Liver (tissue), 8 donors: ENCODE measurements at regions not wholly inside any gene's neighbourhood (a gene's known extent, or its start where the extent isn't known, plus 50 kb on each side); places are given as distances from the start of the nearest gene placed in this dataset.

Source experiments
- DNase-seq: peaks from one replicate; pipeline ENCODE4 v3.0.0-alpha.2; 2017; ENCODE audit warnings: low spot score
- H3K27ac ChIP-seq, 2 donors: one replicate each; pipeline ENCODE4 v1.7.0; 2013; ENCODE audit warnings: inconsistent platforms in 2 of 2, low read length in 2 of 2, control low read depth in 1 of 2, low read depth in 1 of 2, mild to moderate bottlenecking in 1 of 2
- H3K27me3 ChIP-seq, 4 donors: one replicate each; pipeline versions ENCODE4 v1.6.1 to v1.7.0; 2013; ENCODE audit warnings: low read length in 3 of 4, inconsistent platforms in 1 of 4, mild to moderate bottlenecking in 1 of 4, moderate library complexity in 1 of 4; ENCODE audit not compliant: control insufficient read depth in 4 of 4, insufficient read depth in 4 of 4
- H3K36me3 ChIP-seq, 4 donors: one replicate each; pipeline versions ENCODE4 v1.6.1 to v1.7.0; 2013; ENCODE audit warnings: low read length in 3 of 4, mild to moderate bottlenecking in 3 of 4, low read depth in 1 of 4, moderate library complexity in 1 of 4; ENCODE audit not compliant: control insufficient read depth in 4 of 4, insufficient read depth in 3 of 4
- H3K4me1 ChIP-seq, 4 donors: one replicate each; pipeline versions ENCODE4 v1.6.1 to v1.7.0; 2013; ENCODE audit warnings: low read length in 3 of 4, mild to moderate bottlenecking in 3 of 4, moderate library complexity in 1 of 4; ENCODE audit not compliant: control insufficient read depth in 4 of 4, insufficient read depth in 4 of 4
- H3K4me3 ChIP-seq, 3 donors: one replicate each; pipeline versions ENCODE4 v1.6.1 to v1.7.0; 2013; ENCODE audit warnings: low read length in 3 of 3, control low read depth in 1 of 3, low read depth in 1 of 3, mild to moderate bottlenecking in 1 of 3
- H3K9ac ChIP-seq, 2 donors: one replicate each; pipeline ENCODE4 v1.7.0; 2013; ENCODE audit warnings: low read length in 2 of 2, mild to moderate bottlenecking in 2 of 2, moderate library complexity in 2 of 2, control low read depth in 1 of 2, low read depth in 1 of 2
- H3K9me3 ChIP-seq, 4 donors: one replicate each; pipeline versions ENCODE4 v1.6.1 to v1.7.0; 2013; ENCODE audit warnings: low read length in 3 of 4; ENCODE audit not compliant: control insufficient read depth in 4 of 4
- ATF3 ChIP-seq: IDR thresholded peaks from 2 replicates; pipeline ENCODE4 v1.6.1; 2016; ENCODE audit warnings: antibody characterized with exemption
- CTCF ChIP-seq: fragments of 150-350 bp; IDR thresholded peaks from 2 replicates; pipeline ENCODE4 v1.5.1; 2017; ENCODE audit warnings: improper control_type of control experiment, low read depth, low read length; ENCODE audit not compliant: missing input control
- EGR1 ChIP-seq, 2 donors: IDR thresholded peaks; 2 replicates each; pipeline ENCODE4 v1.6.1; 2016 to 2018; ENCODE audit warnings: antibody characterized with exemption in 2 of 2, low read depth in 2 of 2
- FOXA1 ChIP-seq: IDR thresholded peaks from 2 replicates; pipeline ENCODE4 v1.6.1; 2016; ENCODE audit warnings: antibody characterized with exemption
- FOXA2 ChIP-seq: IDR thresholded peaks from 2 replicates; pipeline ENCODE4 v1.6.1; 2016; ENCODE audit warnings: antibody characterized with exemption
- GABPA ChIP-seq, 2 donors: IDR thresholded peaks in 1 of 2; conservative IDR thresholded peaks in 1 of 2; 2 replicates each; pipeline ENCODE4 v1.6.1; 2016; ENCODE audit warnings: antibody characterized with exemption in 2 of 2, mild to moderate bottlenecking in 1 of 2, moderate library complexity in 1 of 2
- HNF4A ChIP-seq, 2 donors: conservative IDR thresholded peaks; 2 replicates each; pipeline ENCODE4 v1.6.1; 2016; ENCODE audit warnings: antibody characterized with exemption in 2 of 2, mild to moderate bottlenecking in 2 of 2
- HNF4G ChIP-seq: IDR thresholded peaks from 2 replicates; pipeline ENCODE4 v1.6.1; 2016; ENCODE audit warnings: antibody characterized with exemption
- JUND ChIP-seq, 2 donors: IDR thresholded peaks; 2 replicates each; pipeline ENCODE4 v1.6.1; 2016; ENCODE audit warnings: antibody characterized with exemption in 2 of 2
- MAX ChIP-seq: IDR thresholded peaks from 2 replicates; pipeline ENCODE4 v1.6.1; 2016; ENCODE audit warnings: antibody characterized with exemption
- NR2F2 ChIP-seq: IDR thresholded peaks from 2 replicates; pipeline ENCODE4 v1.6.1; 2016; ENCODE audit warnings: antibody characterized with exemption
- RAD21 ChIP-seq, 2 donors: IDR thresholded peaks; 2 replicates each; pipeline ENCODE4 v1.6.1; 2016; ENCODE audit warnings: antibody characterized with exemption in 2 of 2, mild to moderate bottlenecking in 2 of 2
- REST ChIP-seq: IDR thresholded peaks from 2 replicates; pipeline ENCODE4 v1.6.1; 2016; ENCODE audit warnings: antibody characterized with exemption, mild to moderate bottlenecking
- RXRA ChIP-seq, 2 donors: IDR thresholded peaks; 2 replicates each; pipeline ENCODE4 v1.6.1; 2017 to 2018; ENCODE audit warnings: antibody characterized with exemption in 2 of 2, mild to moderate bottlenecking in 1 of 2
- SP1 ChIP-seq: IDR thresholded peaks from 2 replicates; pipeline ENCODE4 v1.6.1; 2018; ENCODE audit warnings: antibody characterized with exemption, mild to moderate bottlenecking
- TAF1 ChIP-seq: conservative IDR thresholded peaks from 2 replicates; pipeline ENCODE4 v1.6.1; 2016; ENCODE audit warnings: antibody characterized with exemption, mild to moderate bottlenecking
- YY1 ChIP-seq: IDR thresholded peaks from 2 replicates; pipeline ENCODE4 v1.6.1; 2016; ENCODE audit warnings: antibody characterized with exemption, mild to moderate bottlenecking
- ZBTB33 ChIP-seq: IDR thresholded peaks from 2 replicates; pipeline ENCODE4 v1.6.1; 2016; ENCODE audit warnings: antibody characterized with exemption
- WGBS: extraction: QIAGEN DNeasy Blood & Tissue Kit; methylation state at CpG from one replicate; pipeline ENCODE4 v1.1.7; 2013; 5-methylcytosine and 5-hydroxymethylcytosine counted together
- donor health status: healthy.
- donor health status: healthy.
- donor health status: healthy.
- donor health status: healthy.
- donor health status: healthy.

GRCh38 chr3:139738697-139739096, 60.9 kb upstream of the NMNAT3 start (continued):
- TF ChIP-seq REST (no peak), EGR1 (IDR thresholded peaks at IDR 0.05; ENCODE audit: low read depth in 2 of 2) (no peak), RAD21 (IDR thresholded peaks at IDR 0.05) (no peak), HNF4G (no peak)

GRCh38 chr3:139737682-139738361, 60.0 kb upstream of the NMNAT3 start:
- H3K4me3 ChIP-seq: no peak overlapping the region
- no peak overlapping the region for H3K27ac ChIP-seq
- H3K9ac ChIP-seq: no peak overlapping the region
- no peak for DNase-seq
- H3K4me1 ChIP-seq: no peaks in the 10 kb centered on the region
- no peaks in the 10 kb centered on the region for H3K27me3 ChIP-seq
- H3K9me3 ChIP-seq: no peaks in the 10 kb centered on the region
- no peak for TF ChIP-seq HNF4A (conservative IDR thresholded peaks at IDR 0.05)
- TF ChIP-seq SP1: no peak
- no peak for TF ChIP-seq RAD21 (IDR thresholded peaks at IDR 0.05)
- TF ChIP-seq RXRA (IDR thresholded peaks at IDR 0.05): no peak
- no peak for TF ChIP-seq GABPA (IDR thresholded peaks at IDR 0.05 in 1 of 2, conservative IDR thresholded peaks at IDR 0.05 in 1 of 2)
- TF ChIP-seq ZBTB33: no peak
- TF ChIP-seq NR2F2: no peak
- no peak for TF ChIP-seq CTCF
- no peak for TF ChIP-seq JUND (IDR thresholded peaks at IDR 0.05)
- TF ChIP-seq HNF4G: no peak
- no peak for TF ChIP-seq MAX
- no peak for TF ChIP-seq FOXA2
- TF ChIP-seq YY1: no peak
- no peak for TF ChIP-seq REST
- no peak for TF ChIP-seq ATF3
- TF ChIP-seq FOXA1: no peak
- no peak for TF ChIP-seq TAF1
- no peak for TF ChIP-seq EGR1 (IDR thresholded peaks at IDR 0.05; ENCODE audit: low read depth in 2 of 2)
- H3K36me3 ChIP-seq: no peaks in the 10 kb centered on the region
- 88% methylated on average over 7 of the region's 7 CpGs for WGBS
